ENCODE measurements at regions not wholly inside any gene's neighbourhood (a gene's known extent, or its start where the extent isn't known, plus 50 kb on each side); places are given as distances from the start of the nearest gene placed in this dataset.
"Not testable (repeated sequence)": the region's sequence is repeated elsewhere in the genome, so short reads cannot be mapped to it uniquely, and the experiment has no call there.

- no peak for DNase-seq (ENCODE audit: low spot score)
- Mint-ChIP-seq H3K27ac (no peak overlapping the region), H3K9me3 (peaks cover 16% of the 10 kb centered on the region), H3K27me3 (ENCODE audit: low read depth) (no peaks in the 10 kb centered on the region), H3K36me3 (ENCODE audit: low read depth) (no peaks in the 10 kb centered on the region), H3K4me1 (ENCODE audit: low read depth) (no peaks in the 10 kb centered on the region), H3K4me3 (no peak overlapping the region)
These were observed 949.7 kb downstream of the TRHDE start for GRCh38 chr12:73221836-73222235.

GRCh38 chr12:73225371-73225937, 953.3 kb downstream of the TRHDE start:
- Mint-ChIP-seq H3K27ac (no peak overlapping the region), H3K4me3 (no peak overlapping the region)

GRCh38 chr12:73225941-73226340, 953.8 kb downstream of the TRHDE start:
- Mint-ChIP-seq H3K36me3 (ENCODE audit: low read depth) (no peaks in the 10 kb centered on the region), H3K4me3 (no peak overlapping the region), H3K27ac (no peak overlapping the region), H3K27me3 (ENCODE audit: low read depth) (no peaks in the 10 kb centered on the region), H3K9me3 (peaks cover 12% of the 10 kb centered on the region), H3K4me1 (ENCODE audit: low read depth) (no peaks in the 10 kb centered on the region)
- no peak for DNase-seq (ENCODE audit: low spot score)

More at GRCh38 chr12:73225371-73225937, 953.3 kb downstream of the TRHDE start:
- no peak for DNase-seq (ENCODE audit: low spot score)
- Mint-ChIP-seq H3K27me3 (ENCODE audit: low read depth) (no peaks in the 10 kb centered on the region), H3K9me3 (peaks cover 12% of the 10 kb centered on the region), H3K4me1 (ENCODE audit: low read depth) (no peaks in the 10 kb centered on the region), H3K36me3 (ENCODE audit: low read depth) (no peaks in the 10 kb centered on the region)

GRCh38 chr12:73226593-73226992, 954.4 kb downstream of the TRHDE start:
- Mint-ChIP-seq H3K4me3 (no peak overlapping the region), H3K9me3 (peaks cover 14% of the 10 kb centered on the region), H3K36me3 (ENCODE audit: low read depth) (no peaks in the 10 kb centered on the region), H3K27me3 (ENCODE audit: low read depth) (no peaks in the 10 kb centered on the region), H3K27ac (no peak overlapping the region), H3K4me1 (ENCODE audit: low read depth) (no peaks in the 10 kb centered on the region)
- no peak for DNase-seq (ENCODE audit: low spot score)

GRCh38 chr12:73228828-73229227, 956.7 kb downstream of the TRHDE start:
- H3K9me3 Mint-ChIP-seq, result peaks cover 15% of the 10 kb centered on the region
- not testable (repeated sequence) for H3K27me3 Mint-ChIP-seq (ENCODE audit: low read depth); H3K27ac Mint-ChIP-seq; H3K4me1 Mint-ChIP-seq (ENCODE audit: low read depth); H3K4me3 Mint-ChIP-seq; H3K36me3 Mint-ChIP-seq (ENCODE audit: low read depth); DNase-seq (ENCODE audit: low spot score)

- Mint-ChIP-seq H3K27ac (no peak overlapping the region), H3K36me3 (ENCODE audit: low read depth) (no peaks in the 10 kb centered on the region), H3K9me3 (peaks cover 32% of the 10 kb centered on the region), H3K27me3 (ENCODE audit: low read depth) (no peaks in the 10 kb centered on the region), H3K4me1 (ENCODE audit: low read depth) (no peaks in the 10 kb centered on the region), H3K4me3 (no peak overlapping the region)
- no peak for DNase-seq (ENCODE audit: low spot score)
These were observed 963.2 kb downstream of the TRHDE start for GRCh38 chr12:73235387-73235786.

- H3K27ac Mint-ChIP-seq, result no peak overlapping the region
- no peak overlapping the region for H3K4me3 Mint-ChIP-seq
- no peak for DNase-seq (ENCODE audit: low spot score)
These were observed 967.9 kb downstream of the TRHDE start for GRCh38 chr12:73240110-73240509.

GRCh38 chr12:73262788-73263381, 990.7 kb downstream of the TRHDE start:
- no peak for DNase-seq (ENCODE audit: low spot score)
- Mint-ChIP-seq H3K4me3 (no peak overlapping the region), H3K27ac (no peak overlapping the region), H3K36me3 (ENCODE audit: low read depth) (no peaks in the 10 kb centered on the region), H3K4me1 (ENCODE audit: low read depth) (no peaks in the 10 kb centered on the region), H3K27me3 (ENCODE audit: low read depth) (no peaks in the 10 kb centered on the region), H3K9me3 (peaks cover 17% of the 10 kb centered on the region)

More at GRCh38 chr12:73240110-73240509, 967.9 kb downstream of the TRHDE start:
- Mint-ChIP-seq H3K4me1 (ENCODE audit: low read depth) (no peaks in the 10 kb centered on the region), H3K9me3 (peaks cover 18% of the 10 kb centered on the region), H3K36me3 (ENCODE audit: low read depth) (no peaks in the 10 kb centered on the region), H3K27me3 (ENCODE audit: low read depth) (no peaks in the 10 kb centered on the region)

- Mint-ChIP-seq H3K9me3 (peaks cover 43% of the 10 kb centered on the region), H3K27ac (no peak overlapping the region), H3K4me3 (no peak overlapping the region), H3K4me1 (ENCODE audit: low read depth) (no peaks in the 10 kb centered on the region), H3K27me3 (ENCODE audit: low read depth) (no peaks in the 10 kb centered on the region), H3K36me3 (ENCODE audit: low read depth) (no peaks in the 10 kb centered on the region)
- no peak for DNase-seq (ENCODE audit: low spot score)
These were observed 994.0 kb downstream of the TRHDE start for GRCh38 chr12:73266206-73266605.

GRCh38 chr12:73274976-73275375, 1002.8 kb downstream of the TRHDE start:
- no peaks in the 10 kb centered on the region for H3K36me3 Mint-ChIP-seq (ENCODE audit: low read depth)
- H3K4me1 Mint-ChIP-seq (ENCODE audit: low read depth), result no peaks in the 10 kb centered on the region
- H3K9me3 Mint-ChIP-seq, result peaks cover 29% of the 10 kb centered on the region
- DNase-seq (ENCODE audit: low spot score), result no peak
- H3K4me3 Mint-ChIP-seq, result no peak overlapping the region
- no peak overlapping the region for H3K27ac Mint-ChIP-seq
- no peaks in the 10 kb centered on the region for H3K27me3 Mint-ChIP-seq (ENCODE audit: low read depth)

GRCh38 chr12:73277971-73278370, 1005.8 kb downstream of the TRHDE start:
- H3K4me3 Mint-ChIP-seq, result no peak overlapping the region
- no peaks in the 10 kb centered on the region for H3K4me1 Mint-ChIP-seq (ENCODE audit: low read depth)
- H3K9me3 Mint-ChIP-seq, result peaks cover 25% of the 10 kb centered on the region
- DNase-seq (ENCODE audit: low spot score), result no peak
- H3K36me3 Mint-ChIP-seq (ENCODE audit: low read depth), result no peaks in the 10 kb centered on the region
- H3K27ac Mint-ChIP-seq, result no peak overlapping the region
- no peaks in the 10 kb centered on the region for H3K27me3 Mint-ChIP-seq (ENCODE audit: low read depth)

- Mint-ChIP-seq H3K27ac (no peak overlapping the region), H3K36me3 (ENCODE audit: low read depth) (no peaks in the 10 kb centered on the region), H3K27me3 (ENCODE audit: low read depth) (no peaks in the 10 kb centered on the region), H3K4me3 (no peak overlapping the region), H3K9me3 (peaks cover 7% of the 10 kb centered on the region), H3K4me1 (ENCODE audit: low read depth) (no peaks in the 10 kb centered on the region)
- DNase-seq (ENCODE audit: low spot score), result no peak
These were observed 1029.4 kb downstream of the TRHDE start for GRCh38 chr12:73301530-73301929.

GRCh38 chr12:73307260-73307659, 1035.1 kb downstream of the TRHDE start:
- no peak for DNase-seq (ENCODE audit: low spot score)
- peaks cover 26% of the 10 kb centered on the region for H3K9me3 Mint-ChIP-seq
- H3K27me3 Mint-ChIP-seq (ENCODE audit: low read depth), result no peaks in the 10 kb centered on the region
- no peaks in the 10 kb centered on the region for H3K36me3 Mint-ChIP-seq (ENCODE audit: low read depth)
- H3K27ac Mint-ChIP-seq, result no peak overlapping the region
- no peaks in the 10 kb centered on the region for H3K4me1 Mint-ChIP-seq (ENCODE audit: low read depth)
- no peak overlapping the region for H3K4me3 Mint-ChIP-seq

GRCh38 chr12:73308079-73308478, 1035.9 kb downstream of the TRHDE start:
- no peaks in the 10 kb centered on the region for H3K4me1 Mint-ChIP-seq (ENCODE audit: low read depth)
- no peaks in the 10 kb centered on the region for H3K27me3 Mint-ChIP-seq (ENCODE audit: low read depth)
- peaks cover 34% of the 10 kb centered on the region for H3K9me3 Mint-ChIP-seq
- no peak for DNase-seq (ENCODE audit: low spot score)
- no peak overlapping the region for H3K27ac Mint-ChIP-seq
- H3K36me3 Mint-ChIP-seq (ENCODE audit: low read depth), result no peaks in the 10 kb centered on the region
- no peak overlapping the region for H3K4me3 Mint-ChIP-seq

GRCh38 chr12:73308747-73309146, 1036.6 kb downstream of the TRHDE start:
- no peaks in the 10 kb centered on the region for H3K4me1 Mint-ChIP-seq (ENCODE audit: low read depth)
- H3K4me3 Mint-ChIP-seq, result no peak overlapping the region
- no peaks in the 10 kb centered on the region for H3K36me3 Mint-ChIP-seq (ENCODE audit: low read depth)
- H3K27me3 Mint-ChIP-seq (ENCODE audit: low read depth), result no peaks in the 10 kb centered on the region
- H3K27ac Mint-ChIP-seq, result no peak overlapping the region
- peaks cover 41% of the 10 kb centered on the region for H3K9me3 Mint-ChIP-seq
- DNase-seq (ENCODE audit: low spot score), result no peak

All from T-helper 2 cell treated with Interferon-gamma antibody and Interleukin-4, amounts not matched to agents 5 μg/mL and 100 μg/mL, for 36 hours (primary cell).